ENCODE measurements at regions not wholly inside any gene's neighbourhood (a gene's known extent, or its start where the extent isn't known, plus 50 kb on each side); places are given as distances from the start of the nearest gene placed in this dataset.
"Not testable (repeated sequence)": the region's sequence is repeated elsewhere in the genome, so short reads cannot be mapped to it uniquely, and the experiment has no call there.

DNA sequence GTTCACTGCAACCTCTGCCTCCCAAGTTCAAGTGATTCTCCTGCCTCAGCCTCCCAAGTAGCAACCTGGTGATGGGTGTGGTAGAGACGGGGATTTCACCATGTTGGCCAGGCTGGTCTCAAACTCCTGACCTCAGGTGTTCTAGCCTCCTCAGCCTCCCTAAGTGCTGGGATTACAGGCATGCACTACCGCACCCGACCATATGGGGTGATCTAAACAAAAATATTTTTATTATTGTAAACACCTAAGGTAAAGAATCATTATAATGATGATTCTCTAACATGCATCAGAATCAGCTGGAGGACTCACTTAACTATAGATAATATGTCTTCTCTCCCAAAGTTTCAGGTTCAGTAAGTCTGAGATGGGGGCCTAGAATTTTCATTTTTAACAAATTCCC is 96.2 kb upstream of the ALG10 start:
- TF ChIP-seq CTCF (IDR thresholded peaks at IDR 0.05; ENCODE audit: low read depth, low read length), result no peak
- no peak for DNase-seq (ENCODE audit: low read depth in 2 of 2)
- no peak overlapping the region for H3K4me3 ChIP-seq (replicated peaks in 1 of 2; ENCODE audit: low read depth in 2 of 2, low read length in 2 of 2)

- not testable (repeated sequence) for DNase-seq (ENCODE audit: low read depth in 2 of 2); H3K4me3 ChIP-seq (replicated peaks in 1 of 2; ENCODE audit: low read depth in 2 of 2, low read length in 2 of 2)
These were observed 84.6 kb upstream of the ALG10 start for GRCh38 chr12:33937669-33938068.

DNA sequence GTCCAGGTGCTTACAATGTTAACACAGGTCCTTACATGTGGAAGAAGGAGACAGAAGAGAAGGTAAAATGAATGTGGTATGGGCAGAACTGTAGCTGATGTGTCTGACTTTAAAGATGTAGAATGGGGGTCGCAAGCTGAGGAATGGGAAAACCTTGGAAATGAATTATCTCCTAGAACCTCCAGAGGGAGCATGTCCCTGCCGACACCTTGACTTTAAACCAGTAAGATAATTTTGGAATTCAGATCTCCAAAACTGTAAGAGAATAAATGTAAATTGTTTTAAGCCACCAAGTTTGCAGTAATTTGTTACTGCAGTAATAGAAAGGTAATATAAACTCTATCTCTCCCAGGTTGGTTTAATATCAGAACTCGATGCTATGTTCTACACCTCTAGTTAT is 80.1 kb upstream of the ALG10 start:
- no peak overlapping the region for H3K4me3 ChIP-seq (replicated peaks in 1 of 2; ENCODE audit: low read depth in 2 of 2, low read length in 2 of 2)
- TF ChIP-seq CTCF (IDR thresholded peaks at IDR 0.05; ENCODE audit: low read depth, low read length), result no peak
- DNase-seq (ENCODE audit: low read depth in 2 of 2), result no peak

DNA sequence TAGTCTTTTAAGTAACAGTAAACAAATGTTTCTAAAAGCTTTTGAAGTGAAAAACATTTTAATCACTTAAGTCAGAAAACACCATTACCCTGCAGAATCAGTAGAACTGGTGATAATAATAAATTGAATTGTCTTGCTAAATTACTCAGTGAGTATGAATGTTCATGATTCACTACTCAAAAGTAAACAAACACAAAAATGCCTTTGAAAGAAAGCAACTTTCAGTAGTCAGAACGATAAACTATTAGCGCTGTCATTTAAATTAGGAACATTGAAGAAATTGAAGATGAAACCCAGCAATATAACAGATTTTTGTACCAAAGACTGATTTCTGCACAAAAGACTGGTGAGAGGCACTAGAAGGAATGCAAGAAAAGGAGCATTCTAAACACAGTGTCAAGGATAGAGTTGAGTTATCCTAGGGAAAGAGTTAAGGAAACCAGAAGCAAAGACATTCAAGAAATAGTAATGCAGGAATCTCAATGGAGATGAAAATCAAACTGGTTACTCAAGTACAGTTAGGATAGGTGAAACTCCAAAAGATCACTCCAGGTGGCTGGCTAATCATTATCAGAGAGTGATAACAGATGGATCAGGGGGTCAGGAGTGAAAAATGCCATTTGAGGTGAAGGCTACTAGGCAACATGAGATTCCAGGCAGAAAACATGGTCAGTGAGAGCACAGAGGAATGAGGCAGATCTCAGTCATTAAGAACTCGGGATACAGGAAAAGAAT is 77.4 kb upstream of the ALG10 start:
- DNase-seq (ENCODE audit: low read depth in 2 of 2), result no peak
- no peak overlapping the region for H3K4me3 ChIP-seq (replicated peaks in 1 of 2; ENCODE audit: low read depth in 2 of 2, low read length in 2 of 2)
- TF ChIP-seq CTCF (IDR thresholded peaks at IDR 0.05; ENCODE audit: low read depth, low read length), result no peak

DNA sequence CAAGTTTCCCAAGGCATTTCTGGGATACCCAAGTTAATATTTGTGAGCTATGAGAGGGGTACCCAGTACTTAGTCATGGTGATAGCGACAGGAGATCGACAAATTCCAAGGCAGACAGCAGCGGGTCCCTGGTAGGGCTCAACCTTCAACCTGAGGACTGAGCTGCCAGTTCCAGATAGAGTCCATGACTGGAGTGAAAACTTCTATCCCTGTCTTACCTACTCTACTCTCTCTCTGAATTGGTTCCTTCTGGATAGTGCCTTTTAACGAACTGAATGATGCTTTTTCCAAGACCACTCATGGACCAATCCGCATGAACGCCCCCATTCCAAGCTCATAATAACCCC is 76.9 kb upstream of the ALG10 start:
- H3K4me3 ChIP-seq (replicated peaks in 1 of 2; ENCODE audit: low read depth in 2 of 2, low read length in 2 of 2), result no peak overlapping the region
- TF ChIP-seq CTCF (IDR thresholded peaks at IDR 0.05; ENCODE audit: low read depth, low read length), result no peak
- DNase-seq (ENCODE audit: low read depth in 2 of 2), result no peak

- not testable (repeated sequence) for DNase-seq (ENCODE audit: low read depth in 2 of 2); H3K4me3 ChIP-seq (replicated peaks in 1 of 2; ENCODE audit: low read depth in 2 of 2, low read length in 2 of 2)
These were observed 56.1 kb upstream of the ALG10 start for GRCh38 chr12:33966219-33966618.

DNA sequence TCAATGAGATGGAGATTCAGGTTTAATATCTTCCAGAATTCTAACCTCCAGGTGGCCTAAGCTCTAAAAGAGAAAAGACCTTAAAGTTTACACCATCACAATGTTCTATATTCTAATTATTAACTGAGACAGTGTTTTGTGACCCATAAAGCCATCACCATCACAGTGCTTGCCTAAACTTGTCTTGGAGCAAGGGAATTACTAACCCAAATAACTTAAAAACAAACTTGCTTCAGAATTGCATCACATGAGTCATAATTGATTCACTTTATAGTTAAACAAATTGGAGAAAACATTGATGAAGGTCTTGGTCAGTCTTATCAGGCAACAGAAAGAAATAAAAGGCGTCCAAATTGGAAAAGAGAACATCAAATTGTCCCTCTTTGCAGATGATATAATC is 54.5 kb upstream of the ALG10 start:
- TF ChIP-seq CTCF (IDR thresholded peaks at IDR 0.05; ENCODE audit: low read depth, low read length), result no peak
- H3K4me3 ChIP-seq (replicated peaks in 1 of 2; ENCODE audit: low read depth in 2 of 2, low read length in 2 of 2), result no peak overlapping the region
- no peak for DNase-seq (ENCODE audit: low read depth in 2 of 2)

Data from cardiac fibroblast (primary cell).